ENCODE measurements at regions not wholly inside any gene's neighbourhood (a gene's known extent, or its start where the extent isn't known, plus 50 kb on each side); places are given as distances from the start of the nearest gene placed in this dataset.

DNA sequence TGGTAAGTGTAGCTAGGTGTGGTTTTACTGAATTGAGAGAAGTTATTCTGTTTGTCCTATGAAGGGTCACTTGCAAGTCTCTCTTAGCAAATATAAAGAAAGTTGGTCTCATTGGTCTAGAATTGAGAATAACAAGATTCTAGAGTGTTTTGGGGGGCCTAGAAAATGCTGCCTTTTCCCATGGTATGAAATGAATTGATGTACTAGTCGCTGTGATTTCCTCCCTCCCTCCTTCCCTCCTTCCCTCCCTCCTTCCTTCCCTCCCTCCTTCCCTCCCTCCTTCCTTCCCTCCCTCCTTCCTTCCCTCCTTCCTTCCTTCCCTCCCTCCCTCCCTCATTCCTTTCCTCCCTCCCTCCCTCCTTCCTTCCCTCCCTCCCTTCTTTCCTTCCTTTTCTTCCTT is 166.7 kb upstream of the RGS6 start:
- TF ChIP-seq CTCF (conservative IDR thresholded peaks at IDR 0.05; ENCODE audit: low read depth, low read length) (no peak), RAD21 (IDR thresholded peaks at IDR 0.05; ENCODE audit: low read length) (no peak), MXI1 (IDR thresholded peaks at IDR 0.05; ENCODE audit: borderline replicate concordance, low read depth, low read length) (no peak), RCOR1 (IDR thresholded peaks at IDR 0.05; ENCODE audit: insufficient replicate concordance, low read length) (no peak), POLR2A (IDR thresholded peaks at IDR 0.05; ENCODE audit: low read depth, low read length) (no peak), CHD1 (IDR thresholded peaks at IDR 0.05; ENCODE audit: low read depth, low read length) (no peak), SMC3 (IDR thresholded peaks at IDR 0.05; ENCODE audit: low read depth, low read length) (no peak), CEBPB (IDR thresholded peaks at IDR 0.05; ENCODE audit: low read depth, low read length) (no peak), USF2 (IDR thresholded peaks at IDR 0.05; ENCODE audit: low read depth, low read length) (no peak), ELK1 (IDR thresholded peaks at IDR 0.05; ENCODE audit: borderline replicate concordance, low read depth, low read length) (no peak)
